Activated naive CD8-positive, alpha-beta T cell (primary cell): ENCODE measurements at regions not wholly inside any gene's neighbourhood (a gene's known extent, or its start where the extent isn't known, plus 50 kb on each side); places are given as distances from the start of the nearest gene placed in this dataset.

Experiments used
- H3K27ac Mint-ChIP-seq: one replicate; pipeline ENCODE4 v1.8.0; 2021; ENCODE audit warnings: mixed read lengths
- H3K27me3 Mint-ChIP-seq: one replicate; pipeline ENCODE4 v1.8.0; 2021; ENCODE audit warnings: mixed read lengths
- H3K36me3 Mint-ChIP-seq: one replicate; pipeline ENCODE4 v1.8.0; 2021; ENCODE audit warnings: mixed read lengths
- H3K4me1 Mint-ChIP-seq: one replicate; pipeline ENCODE4 v1.8.0; 2021; ENCODE audit warnings: low read depth, mixed read lengths
- H3K4me3 Mint-ChIP-seq: one replicate; pipeline ENCODE4 v1.8.0; 2021; ENCODE audit warnings: mild to moderate bottlenecking, mixed read lengths
- H3K9me3 Mint-ChIP-seq: one replicate; pipeline ENCODE4 v1.8.0; 2021; ENCODE audit warnings: low read depth, mixed read lengths

DNA sequence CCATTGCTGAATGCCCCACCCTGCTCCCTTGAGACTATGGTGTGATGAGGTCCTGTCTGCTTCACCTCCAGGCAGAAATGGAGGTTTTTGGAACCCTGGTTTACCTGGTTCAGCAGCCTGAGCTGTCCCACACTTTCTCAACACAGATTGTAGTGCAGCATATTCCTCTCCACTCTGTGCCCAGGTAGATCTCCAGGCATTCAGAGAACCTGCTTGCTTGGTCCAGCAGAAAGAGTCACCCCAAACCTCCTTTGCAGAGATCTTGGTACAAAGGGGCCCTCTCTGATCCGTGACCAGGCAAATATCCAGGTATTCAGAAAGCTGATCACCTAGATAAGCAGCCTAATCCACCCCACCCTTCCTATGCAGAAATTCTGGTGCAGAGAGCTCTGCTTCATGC, 1288.2 kb upstream of the CRIM1 start:
- H3K36me3 Mint-ChIP-seq = no peaks in the 10 kb centered on the region
- H3K4me3 Mint-ChIP-seq = no peak overlapping the region
- H3K27me3 Mint-ChIP-seq = no peaks in the 10 kb centered on the region
- H3K9me3 Mint-ChIP-seq = peaks cover 8% of the 10 kb centered on the region
- no peaks in the 10 kb centered on the region for H3K4me1 Mint-ChIP-seq
- no peak overlapping the region for H3K27ac Mint-ChIP-seq

DNA sequence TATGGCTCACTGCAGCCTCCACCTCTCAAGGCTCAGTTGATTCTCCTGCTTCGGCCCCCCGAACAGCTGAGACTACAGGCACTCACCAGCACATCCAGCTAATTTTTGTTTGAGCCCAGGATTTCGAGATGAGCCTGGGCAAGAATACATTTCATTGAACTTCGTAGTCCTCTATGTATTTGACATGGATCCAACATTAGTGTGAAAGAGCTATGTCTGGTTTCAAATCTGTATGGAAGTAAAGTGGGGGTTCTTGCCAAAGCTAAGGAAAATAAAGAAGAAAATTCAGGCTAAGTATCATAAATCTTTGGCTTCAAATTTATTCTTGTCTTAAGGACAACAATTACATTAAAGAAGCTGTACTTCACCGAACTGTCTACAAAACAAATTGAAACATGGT, 1291.7 kb upstream of the CRIM1 start:
- Mint-ChIP-seq H3K9me3 (peaks cover 4% of the 10 kb centered on the region), H3K36me3 (no peaks in the 10 kb centered on the region), H3K27ac (no peak overlapping the region), H3K4me3 (no peak overlapping the region), H3K27me3 (no peaks in the 10 kb centered on the region), H3K4me1 (no peaks in the 10 kb centered on the region)

DNA sequence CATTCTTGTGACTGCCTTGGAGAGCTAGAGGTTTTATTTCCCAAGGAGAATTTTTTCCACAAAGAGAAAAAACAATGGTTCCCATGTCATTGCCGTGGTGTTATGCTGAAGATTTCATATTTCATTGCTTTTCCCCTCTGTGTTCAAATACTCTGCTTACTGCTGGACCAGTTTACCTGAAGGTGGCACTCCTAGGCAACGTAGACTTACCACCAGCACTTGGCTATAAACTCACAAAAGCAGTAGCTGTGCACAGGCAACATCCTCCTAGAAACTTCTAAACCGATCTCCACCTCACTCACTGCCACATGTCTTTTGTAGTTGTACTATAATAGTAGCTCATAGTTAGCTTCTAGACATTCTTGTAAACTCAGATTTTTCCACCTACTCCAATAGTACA, 1319.7 kb upstream of the CRIM1 start:
- Mint-ChIP-seq H3K9me3 (peaks cover 13% of the 10 kb centered on the region), H3K27me3 (no peaks in the 10 kb centered on the region), H3K36me3 (no peaks in the 10 kb centered on the region), H3K27ac (no peak overlapping the region), H3K4me3 (no peak overlapping the region), H3K4me1 (no peaks in the 10 kb centered on the region)

DNA sequence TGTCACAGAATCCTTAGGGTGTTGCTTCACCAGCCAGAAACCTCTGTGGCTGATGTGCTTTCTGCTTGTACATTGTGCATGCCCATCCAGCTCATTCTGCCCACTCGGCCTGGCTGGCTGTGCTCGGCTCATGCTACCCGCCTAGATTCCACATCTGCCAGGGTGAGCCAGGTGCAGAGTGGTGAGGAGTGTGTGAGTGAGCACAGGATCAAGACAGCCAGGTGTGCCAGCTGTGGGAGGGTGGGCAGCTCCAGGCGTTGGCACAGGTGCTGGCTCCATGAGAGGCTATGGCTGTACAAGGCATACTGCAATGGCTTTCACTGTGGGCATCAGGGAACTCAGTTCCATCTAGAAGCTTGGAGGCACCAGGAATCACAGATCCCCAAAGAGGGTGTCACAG, 1321.8 kb upstream of the CRIM1 start:
- Mint-ChIP-seq H3K27ac (no peak overlapping the region), H3K4me1 (no peaks in the 10 kb centered on the region), H3K9me3 (peaks cover 9% of the 10 kb centered on the region), H3K4me3 (no peak overlapping the region), H3K27me3 (no peaks in the 10 kb centered on the region), H3K36me3 (no peaks in the 10 kb centered on the region)

DNA sequence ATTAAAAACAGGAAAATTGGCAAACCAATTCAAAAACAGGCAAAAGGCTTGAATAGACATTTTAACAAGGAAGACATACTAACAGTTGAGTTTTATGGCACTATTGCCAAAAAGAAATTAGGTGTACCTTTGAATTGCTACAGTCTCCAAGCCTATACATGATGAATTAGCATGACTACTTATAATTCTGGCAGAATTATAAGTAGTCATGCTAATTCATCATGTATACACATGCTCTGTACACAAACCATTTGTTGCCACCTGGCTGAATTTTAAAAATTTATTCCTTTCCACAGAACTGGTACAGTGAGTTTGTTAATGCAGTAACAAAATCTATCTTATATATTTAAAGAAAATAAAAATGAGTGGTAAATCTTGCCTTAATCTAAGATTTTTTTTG, 1332.0 kb upstream of the CRIM1 start:
- H3K4me1 Mint-ChIP-seq = no peaks in the 10 kb centered on the region

DNA sequence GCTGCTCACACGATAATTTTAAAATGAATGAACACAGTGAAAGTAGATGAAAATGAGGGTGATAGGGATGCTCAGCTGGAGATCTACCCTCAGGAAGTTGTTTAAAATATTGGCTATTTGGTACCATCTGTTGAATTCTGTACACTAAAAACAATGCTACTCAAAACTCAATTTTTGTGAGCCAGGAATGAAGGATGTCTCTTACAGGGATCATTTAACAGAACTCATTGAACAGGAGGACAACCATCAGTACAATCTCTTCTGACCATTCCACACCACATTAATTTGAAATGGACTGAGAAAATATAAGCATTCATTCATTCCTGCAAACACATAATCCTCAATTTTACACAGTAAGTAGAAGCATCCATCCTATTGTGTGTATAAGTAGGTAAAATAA, 1355.1 kb upstream of the CRIM1 start:
- Mint-ChIP-seq H3K4me3 (no peak overlapping the region), H3K36me3 (no peaks in the 10 kb centered on the region), H3K27me3 (no peaks in the 10 kb centered on the region), H3K27ac (no peak overlapping the region), H3K4me1 (no peaks in the 10 kb centered on the region), H3K9me3 (no peaks in the 10 kb centered on the region)

More for the DNA sequence above, 1332.0 kb upstream of the CRIM1 start:
- Mint-ChIP-seq H3K36me3 (no peaks in the 10 kb centered on the region), H3K9me3 (peaks cover 13% of the 10 kb centered on the region), H3K27me3 (no peaks in the 10 kb centered on the region), H3K4me3 (no peak overlapping the region), H3K27ac (no peak overlapping the region)

DNA sequence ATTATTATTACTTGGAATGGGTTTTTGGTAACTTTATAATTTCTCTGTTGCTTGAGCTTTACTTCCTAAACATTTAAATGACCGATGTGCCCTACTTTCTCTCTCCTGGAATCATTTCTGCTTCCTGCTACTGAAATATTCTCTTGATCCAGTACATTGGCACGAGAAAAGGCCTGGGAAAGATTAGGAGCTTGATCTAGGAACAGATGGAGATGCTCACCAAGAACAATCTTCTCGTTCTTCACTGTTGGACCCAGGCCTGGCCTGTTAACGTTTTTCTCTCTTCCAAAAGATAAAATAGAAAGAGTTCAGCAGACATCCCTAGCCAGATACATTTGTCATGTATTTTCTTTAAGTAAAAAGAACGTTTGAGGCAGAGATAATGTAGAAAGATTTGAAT, 1356.8 kb upstream of the CRIM1 start:
- H3K4me3 Mint-ChIP-seq = no peak overlapping the region

DNA sequence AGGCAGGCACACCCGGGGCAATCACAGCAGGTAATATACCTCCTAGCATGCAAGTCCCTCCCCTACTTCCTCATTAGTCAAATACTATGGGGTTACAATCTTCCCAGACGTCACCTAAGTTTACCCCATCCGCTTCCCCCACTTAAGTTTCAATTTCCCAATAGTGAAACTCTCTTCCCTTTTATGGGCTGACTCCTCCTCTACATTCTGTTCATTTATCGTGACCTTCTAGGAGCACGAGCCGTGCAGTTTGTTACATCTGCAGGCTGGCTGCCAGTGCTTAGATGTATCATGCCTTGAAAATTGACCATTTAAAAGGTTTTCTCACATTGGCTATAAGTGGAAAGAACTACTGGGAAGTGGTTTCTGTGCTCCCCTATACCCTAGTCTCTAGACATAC, 1357.8 kb upstream of the CRIM1 start:
- Mint-ChIP-seq H3K4me1 (no peaks in the 10 kb centered on the region), H3K27me3 (no peaks in the 10 kb centered on the region), H3K4me3 (no peak overlapping the region), H3K9me3 (peaks cover 4% of the 10 kb centered on the region), H3K27ac (no peak overlapping the region), H3K36me3 (no peaks in the 10 kb centered on the region)

More for the DNA sequence above, 1356.8 kb upstream of the CRIM1 start:
- Mint-ChIP-seq H3K4me1 (no peaks in the 10 kb centered on the region), H3K36me3 (no peaks in the 10 kb centered on the region), H3K27me3 (no peaks in the 10 kb centered on the region), H3K27ac (no peak overlapping the region), H3K9me3 (peaks cover 3% of the 10 kb centered on the region)

DNA sequence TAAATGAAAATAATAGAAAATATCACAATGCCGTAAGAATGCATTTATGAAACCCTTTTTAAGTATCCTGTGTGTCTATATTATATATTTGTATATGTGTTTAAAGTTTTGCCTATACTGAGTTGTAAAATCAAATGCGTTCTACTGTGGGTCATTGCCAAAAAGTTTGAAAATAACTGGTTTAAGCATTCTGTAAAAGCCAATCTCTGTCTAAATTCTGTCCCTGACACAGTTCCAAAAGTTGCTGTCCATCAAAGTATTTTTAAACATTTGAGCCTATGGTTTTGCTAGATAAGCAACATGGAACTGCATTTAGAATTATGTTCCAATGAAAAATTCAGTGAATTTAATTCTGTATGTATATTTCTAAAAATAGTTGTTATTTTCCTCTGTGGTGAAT, 1360.4 kb upstream of the CRIM1 start:
- H3K4me3 Mint-ChIP-seq = no peak overlapping the region

DNA sequence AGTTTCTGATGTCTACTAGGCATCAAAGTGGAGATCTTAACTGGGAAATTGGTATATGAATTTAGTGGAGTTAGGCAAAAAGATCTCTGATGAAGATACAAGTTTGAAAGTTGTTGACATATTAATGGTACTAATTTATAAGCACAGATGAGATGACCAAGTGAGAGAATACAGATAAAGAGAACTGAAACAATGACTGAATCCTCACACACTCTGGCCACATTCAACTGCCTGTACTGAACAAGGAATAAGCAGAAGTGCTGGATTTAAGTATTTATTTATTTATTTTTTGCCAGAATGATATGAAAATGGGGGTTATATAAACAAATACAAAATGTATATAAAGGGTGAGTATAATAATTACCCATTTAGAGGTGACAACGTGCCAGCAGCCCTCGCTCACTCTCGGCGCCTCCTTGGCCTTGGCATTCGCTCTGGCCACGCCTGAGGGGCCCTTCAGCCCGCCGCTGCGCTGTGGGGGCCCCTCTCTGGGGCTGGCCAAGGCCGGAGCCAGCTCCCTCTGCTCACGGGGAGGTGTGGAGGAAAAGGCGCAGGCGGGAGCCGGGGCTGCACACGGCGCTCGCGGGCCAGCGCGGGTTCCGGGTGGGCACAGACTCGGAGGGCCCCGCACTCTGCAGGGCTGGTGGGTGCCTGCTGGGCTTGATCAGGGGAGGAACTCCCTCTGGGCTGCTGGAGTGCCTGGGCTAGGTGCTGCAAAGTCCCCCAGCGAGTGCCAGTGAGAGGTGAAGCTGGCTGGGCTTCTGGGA, 1363.9 kb upstream of the CRIM1 start:
- Mint-ChIP-seq H3K27me3 (no peaks in the 10 kb centered on the region), H3K36me3 (no peaks in the 10 kb centered on the region), H3K4me3 (no peak overlapping the region), H3K9me3 (peaks cover 13% of the 10 kb centered on the region), H3K4me1 (no peaks in the 10 kb centered on the region), H3K27ac (no peak overlapping the region)

More for the DNA sequence above, 1360.4 kb upstream of the CRIM1 start:
- no peaks in the 10 kb centered on the region for H3K36me3 Mint-ChIP-seq
- no peak overlapping the region for H3K27ac Mint-ChIP-seq
- no peaks in the 10 kb centered on the region for H3K4me1 Mint-ChIP-seq
- peaks cover 8% of the 10 kb centered on the region for H3K9me3 Mint-ChIP-seq
- no peaks in the 10 kb centered on the region for H3K27me3 Mint-ChIP-seq

DNA sequence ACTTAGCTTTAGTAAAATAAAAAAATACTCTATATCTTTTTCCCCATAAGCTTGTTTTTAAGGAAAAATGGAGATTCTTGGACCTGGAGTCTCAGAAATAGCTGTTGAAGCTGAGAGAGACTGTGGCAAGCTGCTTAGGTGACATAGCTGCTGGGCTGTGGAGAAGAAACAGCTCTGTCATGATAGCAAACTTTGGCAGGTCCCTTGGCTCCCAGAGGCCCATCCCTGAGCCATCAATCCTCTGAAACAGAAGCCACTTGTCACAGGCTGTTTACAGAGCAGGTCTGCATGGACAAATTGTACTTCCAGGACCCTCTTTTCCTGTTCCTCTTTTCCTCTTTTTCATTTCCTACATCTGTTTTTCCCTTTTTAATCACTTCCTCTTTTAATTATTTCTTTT, 1370.1 kb upstream of the CRIM1 start:
- Mint-ChIP-seq H3K36me3 (no peaks in the 10 kb centered on the region), H3K4me1 (no peaks in the 10 kb centered on the region), H3K27ac (no peak overlapping the region), H3K9me3 (peaks cover 10% of the 10 kb centered on the region), H3K4me3 (no peak overlapping the region), H3K27me3 (no peaks in the 10 kb centered on the region)

DNA sequence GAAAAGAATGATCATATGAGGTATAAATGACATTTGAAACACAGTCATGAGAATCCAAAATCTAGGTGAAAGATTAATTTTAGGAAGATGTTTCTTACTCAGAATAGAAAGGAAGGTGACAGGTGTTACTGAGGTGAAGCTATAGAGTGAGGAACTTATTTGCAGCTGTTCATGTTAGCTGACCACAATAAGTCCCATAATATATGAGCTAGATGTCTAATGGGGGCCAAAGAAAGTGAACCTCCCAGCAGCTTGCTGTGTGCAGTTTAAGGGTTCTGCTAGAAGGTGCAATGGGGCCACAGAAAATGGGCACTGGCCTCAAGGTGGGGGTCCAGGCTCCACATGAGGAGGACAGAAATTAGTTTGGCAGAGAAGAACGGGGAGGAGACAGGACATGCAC, 1374.9 kb upstream of the CRIM1 start:
- no peaks in the 10 kb centered on the region for H3K4me1 Mint-ChIP-seq
- no peaks in the 10 kb centered on the region for H3K27me3 Mint-ChIP-seq

DNA sequence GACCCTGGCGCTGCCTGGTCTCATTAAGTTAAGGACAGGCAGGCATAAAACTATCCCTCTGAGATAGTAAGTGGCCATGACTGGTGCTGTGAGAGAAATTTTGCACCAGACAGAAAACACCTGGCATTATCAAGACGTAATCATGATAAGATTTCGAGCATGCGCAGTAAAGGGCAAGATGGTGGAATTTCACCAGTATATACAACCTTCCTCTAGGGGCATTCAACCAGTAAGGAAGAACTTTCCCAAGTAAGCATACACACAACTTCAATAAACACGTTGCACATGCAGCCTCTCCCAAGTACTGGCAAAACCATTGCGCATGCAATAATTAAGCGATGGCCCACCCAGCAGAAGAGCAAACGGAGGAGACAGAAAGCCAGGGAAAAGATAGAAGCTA, 1376.4 kb upstream of the CRIM1 start:
- Mint-ChIP-seq H3K27me3 (no peaks in the 10 kb centered on the region), H3K36me3 (peaks cover 2% of the 10 kb centered on the region), H3K4me3 (no peak overlapping the region), H3K27ac (no peak overlapping the region), H3K4me1 (no peaks in the 10 kb centered on the region), H3K9me3 (peaks cover 16% of the 10 kb centered on the region)

More for the DNA sequence above, 1374.9 kb upstream of the CRIM1 start:
- Mint-ChIP-seq H3K27ac (no peak overlapping the region), H3K4me3 (no peak overlapping the region), H3K36me3 (no peaks in the 10 kb centered on the region), H3K9me3 (peaks cover 12% of the 10 kb centered on the region)

DNA sequence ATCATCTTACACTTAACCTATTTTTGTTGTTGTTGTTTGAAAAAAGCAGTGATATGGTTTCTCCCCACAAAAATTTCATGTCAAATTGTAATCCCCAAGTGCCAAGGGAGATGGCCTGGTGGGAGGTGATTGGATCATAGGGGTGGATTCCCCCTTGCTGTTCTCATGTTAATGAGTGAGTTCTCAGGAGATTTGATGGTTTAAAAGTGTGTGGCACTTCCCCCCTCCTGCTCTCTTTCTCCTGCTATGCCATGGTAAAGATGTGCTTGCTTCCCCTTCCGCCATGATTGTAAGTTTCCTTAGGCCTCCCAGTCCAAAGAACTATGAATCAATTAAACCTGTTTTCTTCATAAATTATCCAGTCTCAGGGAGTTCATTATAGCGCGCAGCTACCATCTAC, 1362.7 kb upstream of the FAM98A start:
- H3K27ac Mint-ChIP-seq = no peak overlapping the region
- H3K9me3 Mint-ChIP-seq = peaks cover under 1% of the 10 kb centered on the region
- H3K4me1 Mint-ChIP-seq = no peaks in the 10 kb centered on the region
- H3K27me3 Mint-ChIP-seq = no peaks in the 10 kb centered on the region
- no peaks in the 10 kb centered on the region for H3K36me3 Mint-ChIP-seq
- no peak overlapping the region for H3K4me3 Mint-ChIP-seq

DNA sequence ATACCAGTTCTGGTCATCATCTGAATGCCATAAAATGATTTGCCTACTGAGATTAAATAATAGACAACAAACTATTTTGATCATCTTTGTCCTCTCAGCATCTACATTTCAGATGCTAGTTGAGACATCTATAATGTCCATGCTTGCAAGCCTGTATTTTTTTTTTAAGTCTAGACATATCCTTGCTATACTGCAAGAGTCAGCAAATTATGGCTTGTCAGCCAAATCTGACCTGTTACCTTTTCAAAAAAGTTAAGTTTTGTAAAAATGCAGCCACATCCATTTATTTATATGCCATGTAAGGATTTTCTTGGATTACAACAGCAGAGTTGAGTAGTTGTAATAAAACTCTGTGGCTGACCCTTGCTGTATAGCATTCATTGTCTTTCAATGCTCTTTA, 1355.7 kb upstream of the FAM98A start:
- Mint-ChIP-seq H3K27ac (no peak overlapping the region), H3K4me3 (no peak overlapping the region), H3K4me1 (no peaks in the 10 kb centered on the region), H3K27me3 (no peaks in the 10 kb centered on the region), H3K36me3 (no peaks in the 10 kb centered on the region), H3K9me3 (peaks cover 21% of the 10 kb centered on the region)

DNA sequence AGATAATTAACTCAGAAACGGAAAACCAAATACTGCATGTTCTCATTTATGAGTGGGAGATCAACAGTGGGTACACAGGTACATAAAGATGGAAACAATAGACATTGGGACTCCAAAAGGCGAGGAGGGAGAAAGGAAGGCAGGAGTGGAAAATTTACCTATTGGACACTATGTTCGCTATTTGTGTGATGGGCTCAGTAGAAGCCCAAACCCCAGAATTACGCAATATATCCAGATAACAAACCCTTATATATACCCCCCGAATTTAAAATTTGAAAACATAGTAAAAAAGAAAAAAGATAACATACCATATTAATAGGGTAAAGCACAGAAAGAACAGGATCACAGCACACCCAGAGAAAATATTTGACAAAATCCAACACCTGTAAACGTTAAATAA, 1351.7 kb upstream of the FAM98A start:
- H3K4me1 Mint-ChIP-seq = no peaks in the 10 kb centered on the region

More for the DNA sequence above, 1351.7 kb upstream of the FAM98A start:
- no peak overlapping the region for H3K4me3 Mint-ChIP-seq
- H3K27me3 Mint-ChIP-seq = no peaks in the 10 kb centered on the region
- no peak overlapping the region for H3K27ac Mint-ChIP-seq
- no peaks in the 10 kb centered on the region for H3K36me3 Mint-ChIP-seq
- H3K9me3 Mint-ChIP-seq = peaks cover 19% of the 10 kb centered on the region
